Neural progenitor cell (in vitro differentiated cells): ENCODE measurements at regions not wholly inside any gene's neighbourhood (a gene's known extent, or its start where the extent isn't known, plus 50 kb on each side); places are given as distances from the start of the nearest gene placed in this dataset.

Experiments
- DNase-seq: peaks from one replicate; pipeline ENCODE4 v3.0.0-alpha.2; 2016; ENCODE audit warnings: low spot score
- H2AFZ ChIP-seq: fragments of 200-600 bp; sonication (generic); replicated peaks from 2 replicates; pipeline ENCODE4 v1.6.1; 2016; ENCODE audit warnings: antibody characterized with exemption
- H3F3A ChIP-seq: fragments of 200-600 bp; sonication (generic); 2 replicates; pipeline ENCODE4 v1.6.1; 2016; ENCODE audit warnings: antibody characterized with exemption, low read depth
- H3K27ac ChIP-seq: fragments of 200-600 bp; sonication (generic); 2 replicates; pipeline ENCODE4 v1.5.1; 2016; ENCODE audit warnings: mild to moderate bottlenecking
- H3K27me3 ChIP-seq: fragments of 200-600 bp; sonication (generic); 2 replicates; pipeline ENCODE4 v1.6.1; 2016; ENCODE audit warnings: mild to moderate bottlenecking, moderate library complexity
- H3K36me3 ChIP-seq: fragments of 200-600 bp; sonication (generic); 2 replicates; pipeline ENCODE4 v1.5.1; 2016
- H3K4me1 ChIP-seq: fragments of 200-600 bp; sonication (generic); 2 replicates; pipeline ENCODE4 v1.6.1; 2016; ENCODE audit warnings: mixed run types
- H3K4me2 ChIP-seq: fragments of 200-600 bp; sonication (generic); 2 replicates; pipeline ENCODE4 v1.6.1; 2016
- H3K4me3 ChIP-seq: fragments of 200-600 bp; sonication (generic); 2 replicates; pipeline ENCODE4 v1.5.1; 2016
- H3K79me2 ChIP-seq: fragments of 200-600 bp; sonication (generic); 2 replicates; pipeline ENCODE4 v1.6.1; 2016; ENCODE audit warnings: low read depth
- H3K9ac ChIP-seq: fragments of 200-600 bp; sonication (generic); 2 replicates; pipeline ENCODE4 v1.6.1; 2016
- H3K9me3 ChIP-seq: fragments of 200-600 bp; sonication (generic); 2 replicates; pipeline ENCODE4 v1.5.1; 2016; ENCODE audit warnings: low read depth
- H4K20me1 ChIP-seq: fragments of 200-600 bp; sonication (generic); 2 replicates; pipeline ENCODE4 v1.6.1; 2016; ENCODE audit warnings: low read depth
- H3K27ac Mint-ChIP-seq: 3 replicates; pipeline ENCODE4 v1.8.0; 2021; ENCODE audit warnings: mixed read lengths
- H3K27me3 Mint-ChIP-seq: 2 replicates; pipeline ENCODE4 v1.8.0; 2022; ENCODE audit warnings: low read depth, mild to moderate bottlenecking, inconsistent platforms, moderate library complexity, mixed read lengths; ENCODE audit not compliant: insufficient read depth
- H3K36me3 Mint-ChIP-seq: 3 replicates; pipeline ENCODE4 v1.8.0; 2021; ENCODE audit warnings: mixed read lengths
- H3K4me1 Mint-ChIP-seq: 3 replicates; pipeline ENCODE4 v1.8.0; 2021; ENCODE audit warnings: mixed read lengths
- H3K4me3 Mint-ChIP-seq: 3 replicates; pipeline ENCODE4 v1.8.0; 2021; ENCODE audit warnings: mild to moderate bottlenecking, moderate library complexity, mixed read lengths
- H3K9me3 Mint-ChIP-seq: 3 replicates; pipeline ENCODE4 v1.8.0; 2020; ENCODE audit warnings: mixed read lengths
- CTCF ChIP-seq: fragments of 200-600 bp; sonication (generic); IDR thresholded peaks from 2 replicates; pipeline ENCODE4 v1.5.1; 2017; ENCODE audit warnings: antibody characterized with exemption, mild to moderate bottlenecking
- EZH2 ChIP-seq: fragments of 200-600 bp; sonication (generic); IDR thresholded peaks from 2 replicates; pipeline ENCODE4 v1.6.1; 2017; ENCODE audit warnings: antibody characterized with exemption, mild to moderate bottlenecking, moderate library complexity
- EZH2phosphoT487 ChIP-seq: fragments of 200-600 bp; sonication (generic); IDR thresholded peaks from 2 replicates; pipeline ENCODE4 v1.6.1; 2017; ENCODE audit warnings: antibody characterized with exemption

DNA sequence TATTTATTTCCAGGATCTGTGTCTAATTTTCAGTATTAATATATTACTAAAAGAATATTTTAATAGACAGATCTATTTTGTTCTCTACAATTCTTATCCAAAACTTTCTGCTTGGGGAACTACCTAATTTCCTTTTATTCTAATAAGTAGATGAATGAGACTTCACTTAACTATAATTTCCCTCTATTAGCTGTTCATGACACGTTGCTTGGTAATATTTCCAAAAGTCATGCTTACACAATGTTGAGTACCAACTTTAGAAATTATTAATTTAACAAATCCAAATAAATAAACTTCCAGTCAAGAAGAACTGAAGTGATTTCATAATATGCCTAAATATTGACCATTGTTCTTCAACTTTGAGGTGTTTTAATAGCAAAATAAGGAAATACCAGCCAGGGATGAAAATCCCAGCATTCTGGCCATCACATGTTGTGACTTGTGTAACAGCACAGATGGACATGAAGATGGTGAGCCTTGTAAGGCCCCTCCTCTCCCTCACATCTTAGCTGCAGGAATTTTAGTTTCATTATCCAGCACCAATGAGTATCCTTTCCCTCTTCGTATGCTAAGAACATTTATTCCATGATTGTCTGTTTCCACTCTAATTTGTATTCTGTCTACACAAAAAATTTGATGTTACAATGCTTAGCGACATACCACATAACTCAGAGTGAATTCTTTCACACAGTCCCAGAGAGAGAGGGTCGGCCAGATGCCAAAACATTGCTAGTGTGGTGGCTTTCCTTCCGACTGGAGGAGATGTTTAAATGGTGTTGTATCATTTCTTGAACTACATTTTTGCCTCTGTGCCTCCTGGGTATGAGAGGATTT is 137.5 kb downstream of the FOXA2 start:
- Mint-ChIP-seq H3K36me3 (no peaks in the 10 kb centered on the region), H3K27me3 (peaks cover 16% of the 10 kb centered on the region), H3K4me1 (peaks cover 11% of the 10 kb centered on the region), H3K27ac (no peak overlapping the region), H3K4me3 (no peak overlapping the region), H3K9me3 (no peaks in the 10 kb centered on the region)
- Histone ChIP-seq H2AFZ (no peak overlapping the region), H3K9ac (no peak overlapping the region), H3K9me3 (no peaks in the 10 kb centered on the region), H3K4me2 (peak overlapping the region; percentile 64), H3K4me3 (no peak overlapping the region), H3K79me2 (no peaks in the 10 kb centered on the region), H3K27me3 (peaks cover 66% of the 10 kb centered on the region), H3K36me3 (no peaks in the 10 kb centered on the region), H3K4me1 (peaks cover 34% of the 10 kb centered on the region), H3F3A (peaks cover 10% of the 10 kb centered on the region), H3K27ac (no peak overlapping the region), H4K20me1 (no peaks in the 10 kb centered on the region)
- TF ChIP-seq EZH2 (no peak), EZH2phosphoT487 (no peak), CTCF (no peak)
- no peak for DNase-seq

DNA sequence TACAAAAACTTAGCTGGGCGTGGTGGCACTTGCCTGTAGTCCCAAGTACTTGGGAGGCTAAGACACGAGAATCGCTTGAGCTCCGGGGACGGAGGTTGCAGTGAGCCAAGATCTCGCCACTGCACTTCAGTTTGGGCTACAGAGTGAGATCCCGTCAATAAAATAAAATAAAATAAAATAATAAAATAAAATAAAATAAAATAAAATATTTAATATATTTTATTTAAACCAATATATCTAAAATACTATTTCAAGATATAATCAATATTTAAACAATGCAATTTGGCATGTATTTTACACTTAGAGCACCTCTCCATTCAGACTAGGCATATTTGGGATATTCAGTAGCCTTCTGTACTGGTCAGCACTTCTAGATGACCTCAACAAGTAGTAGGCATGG is 142.1 kb downstream of the FOXA2 start:
- no peak overlapping the region for H3K4me3 Mint-ChIP-seq

DNA sequence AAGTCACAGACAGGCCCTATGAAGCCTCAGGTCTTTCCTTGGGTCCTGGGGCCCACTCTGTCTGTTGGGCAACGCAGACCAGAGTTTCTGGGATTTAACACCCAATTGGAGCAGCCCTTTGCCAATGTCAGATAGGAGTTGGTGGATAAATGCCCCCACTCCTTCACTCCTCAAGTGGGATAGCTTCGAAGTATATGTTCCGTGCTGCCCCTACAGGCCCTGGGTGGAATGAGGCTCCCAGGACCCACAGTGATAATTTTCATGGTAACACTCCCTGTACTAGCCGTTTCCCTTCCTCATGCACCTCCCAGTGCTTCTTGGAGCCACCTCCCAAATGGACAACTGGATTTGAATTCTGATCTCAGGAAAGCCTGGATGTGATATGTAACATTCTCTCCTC is 145.4 kb downstream of the FOXA2 start:
- no peak overlapping the region for H3K4me3 ChIP-seq
- peaks cover 3% of the 10 kb centered on the region for H3F3A ChIP-seq
- Mint-ChIP-seq H3K27me3 (peaks cover 44% of the 10 kb centered on the region), H3K4me3 (no peak overlapping the region), H3K9me3 (peaks cover 11% of the 10 kb centered on the region), H3K27ac (no peak overlapping the region), H3K4me1 (no peaks in the 10 kb centered on the region), H3K36me3 (no peaks in the 10 kb centered on the region)
- TF ChIP-seq EZH2phosphoT487 (no peak), CTCF (peak; percentile 47)
- peak; percentile 28 for DNase-seq
- no peaks in the 10 kb centered on the region for H3K36me3 ChIP-seq
- H4K20me1 ChIP-seq: no peaks in the 10 kb centered on the region
- H3K27ac ChIP-seq: no peak overlapping the region
- H3K79me2 ChIP-seq: no peaks in the 10 kb centered on the region
- no peaks in the 10 kb centered on the region for H3K9me3 ChIP-seq
- H3K9ac ChIP-seq: no peak overlapping the region
- H3K4me1 ChIP-seq: peaks cover 9% of the 10 kb centered on the region
- no peak overlapping the region for H3K4me2 ChIP-seq
- peaks cover 65% of the 10 kb centered on the region for H3K27me3 ChIP-seq
- no peak overlapping the region for H2AFZ ChIP-seq

More for the DNA sequence above, 142.1 kb downstream of the FOXA2 start:
- no peak overlapping the region for H3K27ac Mint-ChIP-seq
- H3F3A ChIP-seq: no peaks in the 10 kb centered on the region
- no peak overlapping the region for H3K4me2 ChIP-seq
- H3K27me3 Mint-ChIP-seq: peaks cover 29% of the 10 kb centered on the region
- no peak for TF ChIP-seq EZH2phosphoT487
- no peak for TF ChIP-seq EZH2
- no peak for TF ChIP-seq CTCF
- no peaks in the 10 kb centered on the region for H3K36me3 ChIP-seq
- H3K79me2 ChIP-seq: no peaks in the 10 kb centered on the region
- H3K9ac ChIP-seq: no peak overlapping the region
- H2AFZ ChIP-seq: no peak overlapping the region
- peaks cover 2% of the 10 kb centered on the region for H3K9me3 Mint-ChIP-seq
- H3K9me3 ChIP-seq: no peaks in the 10 kb centered on the region
- H3K27me3 ChIP-seq: peaks cover 58% of the 10 kb centered on the region
- no peak overlapping the region for H3K4me3 ChIP-seq
- H3K4me1 Mint-ChIP-seq: no peaks in the 10 kb centered on the region
- no peaks in the 10 kb centered on the region for H3K36me3 Mint-ChIP-seq
- no peak overlapping the region for H3K27ac ChIP-seq
- H4K20me1 ChIP-seq: no peaks in the 10 kb centered on the region
- no peak for DNase-seq
- peaks cover 14% of the 10 kb centered on the region for H3K4me1 ChIP-seq
